ENCODE measurements at regions not wholly inside any gene's neighbourhood (a gene's known extent, or its start where the extent isn't known, plus 50 kb on each side); places are given as distances from the start of the nearest gene placed in this dataset.

DNA sequence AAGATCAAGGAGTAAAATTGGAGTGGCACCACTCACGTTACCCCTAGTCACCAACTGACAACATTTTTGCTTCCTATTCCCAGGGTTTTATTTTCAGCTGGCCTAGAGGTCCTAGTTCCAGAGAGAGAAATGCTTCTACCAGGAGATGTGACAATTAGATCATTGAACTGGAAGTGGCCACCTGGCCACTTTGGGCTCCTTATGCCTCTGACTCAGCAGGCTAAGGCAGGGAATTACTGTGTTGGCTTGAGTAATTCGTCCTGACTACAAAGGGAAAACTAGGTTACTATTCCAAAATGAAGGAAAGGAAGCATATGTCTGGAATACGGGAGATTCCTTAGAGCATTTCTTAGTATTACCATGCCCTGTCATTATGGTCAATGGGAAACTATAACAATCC lies 831.6 kb upstream of the NDST4 start:
- DNase-seq (ENCODE audit: low read depth): no peak
- TF ChIP-seq, protein P1, sequence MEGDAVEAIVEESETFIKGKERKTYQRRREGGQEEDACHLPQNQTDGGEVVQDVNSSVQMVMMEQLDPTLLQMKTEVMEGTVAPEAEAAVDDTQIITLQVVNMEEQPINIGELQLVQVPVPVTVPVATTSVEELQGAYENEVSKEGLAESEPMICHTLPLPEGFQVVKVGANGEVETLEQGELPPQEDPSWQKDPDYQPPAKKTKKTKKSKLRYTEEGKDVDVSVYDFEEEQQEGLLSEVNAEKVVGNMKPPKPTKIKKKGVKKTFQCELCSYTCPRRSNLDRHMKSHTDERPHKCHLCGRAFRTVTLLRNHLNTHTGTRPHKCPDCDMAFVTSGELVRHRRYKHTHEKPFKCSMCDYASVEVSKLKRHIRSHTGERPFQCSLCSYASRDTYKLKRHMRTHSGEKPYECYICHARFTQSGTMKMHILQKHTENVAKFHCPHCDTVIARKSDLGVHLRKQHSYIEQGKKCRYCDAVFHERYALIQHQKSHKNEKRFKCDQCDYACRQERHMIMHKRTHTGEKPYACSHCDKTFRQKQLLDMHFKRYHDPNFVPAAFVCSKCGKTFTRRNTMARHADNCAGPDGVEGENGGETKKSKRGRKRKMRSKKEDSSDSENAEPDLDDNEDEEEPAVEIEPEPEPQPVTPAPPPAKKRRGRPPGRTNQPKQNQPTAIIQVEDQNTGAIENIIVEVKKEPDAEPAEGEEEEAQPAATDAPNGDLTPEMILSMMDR (conservative IDR thresholded peaks at IDR 0.05; ENCODE audit: low read depth, low read length): no peak

DNA sequence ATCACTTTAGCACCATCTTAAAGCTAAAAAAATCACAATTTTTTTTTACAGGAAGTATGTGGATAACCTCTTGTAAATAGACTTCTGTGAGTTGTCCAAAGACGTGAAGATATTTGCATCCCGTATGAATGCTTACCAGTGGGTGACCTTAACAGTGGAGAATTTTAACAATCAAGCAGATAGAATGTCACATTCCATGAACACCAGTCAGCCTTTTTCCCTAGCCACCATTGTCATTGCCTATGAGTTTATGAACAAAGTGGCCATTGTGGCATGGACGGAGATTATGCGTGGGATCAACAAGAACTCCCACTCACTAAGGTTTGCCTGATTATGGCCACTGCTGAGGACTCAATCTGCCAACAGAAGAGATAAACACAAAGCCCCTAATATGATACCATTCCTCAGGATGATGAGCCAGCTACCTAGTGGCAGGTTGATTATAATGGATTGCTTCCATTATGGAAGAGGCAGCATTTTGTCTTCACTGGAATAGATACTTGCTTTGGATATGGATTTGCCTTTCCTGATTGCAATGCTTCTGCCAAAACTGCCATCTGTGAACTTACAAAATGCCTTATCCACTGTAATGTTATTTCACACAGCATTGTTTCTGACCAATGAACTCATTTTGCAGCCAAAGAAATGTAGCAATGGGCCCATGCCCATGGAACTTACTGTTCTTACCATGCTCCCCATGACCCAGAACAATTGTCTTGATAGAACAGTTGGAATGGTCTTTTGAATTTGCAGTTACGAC lies 830.9 kb upstream of the NDST4 start:
- TF ChIP-seq, protein P1 (conservative IDR thresholded peaks at IDR 0.05; ENCODE audit: low read depth, low read length): no peak
- no peak for DNase-seq (ENCODE audit: low read depth)
- no peak overlapping the region for H3K4me3 ChIP-seq (ENCODE audit: low read depth, low read length)

More for the DNA sequence above, 831.6 kb upstream of the NDST4 start:
- no peak overlapping the region for H3K4me3 ChIP-seq (ENCODE audit: low read depth, low read length)

DNA sequence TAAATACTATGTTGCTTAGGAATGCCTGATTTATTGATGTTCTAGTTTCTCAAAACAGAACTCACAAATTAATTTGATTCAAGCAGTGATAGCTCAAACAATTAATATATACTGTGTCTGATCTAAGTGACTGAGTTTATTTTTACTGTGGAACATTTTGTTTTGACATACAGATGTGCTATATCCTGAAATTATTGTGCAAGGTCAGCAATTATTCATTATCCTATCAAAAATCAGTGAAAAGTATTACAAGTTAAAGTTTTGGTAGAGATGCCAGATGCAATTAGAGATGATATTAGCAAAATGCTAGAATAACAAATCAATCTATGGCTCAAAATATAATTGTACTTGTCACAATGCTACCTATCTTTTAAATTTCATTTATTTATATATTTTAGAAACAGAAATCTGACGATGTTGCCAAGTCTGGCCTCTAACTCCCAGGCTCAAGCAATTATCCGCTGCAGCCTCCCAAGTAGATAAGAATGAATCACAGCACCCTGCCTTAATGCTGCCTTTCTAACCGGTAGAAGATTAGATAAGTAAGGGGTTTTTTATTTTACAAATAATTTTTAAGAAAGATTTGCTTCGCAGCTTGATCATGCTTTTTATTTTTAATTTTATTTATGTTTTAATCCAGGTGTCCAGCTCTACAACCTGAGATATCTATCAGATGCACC lies 825.5 kb upstream of the NDST4 start:
- no peak for DNase-seq (ENCODE audit: low read depth)
- TF ChIP-seq, protein P1 (conservative IDR thresholded peaks at IDR 0.05; ENCODE audit: low read depth, low read length): no peak
- no peak overlapping the region for H3K4me3 ChIP-seq (ENCODE audit: low read depth, low read length)

DNA sequence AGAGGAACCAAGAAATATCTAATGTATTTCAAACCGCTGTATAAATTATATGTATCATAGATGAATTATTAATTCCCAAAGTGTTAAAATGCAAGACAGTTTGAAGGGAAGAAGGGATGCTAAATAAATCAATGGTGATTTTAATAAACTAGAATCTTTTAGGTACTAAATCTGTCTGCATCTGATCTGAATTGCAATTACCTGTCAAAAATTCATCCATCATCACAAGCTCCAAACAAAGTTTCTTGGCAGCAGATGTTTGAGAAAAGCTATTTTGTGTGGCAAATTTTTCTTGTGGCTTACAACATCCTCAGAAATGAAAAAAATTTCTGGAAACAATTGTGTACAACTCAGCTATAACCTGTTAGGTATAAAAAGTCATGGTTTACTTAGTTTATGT lies 816.0 kb upstream of the NDST4 start:
- no peak for DNase-seq (ENCODE audit: low read depth)
- H3K4me3 ChIP-seq (ENCODE audit: low read depth, low read length): no peak overlapping the region
- TF ChIP-seq, protein P1 (conservative IDR thresholded peaks at IDR 0.05; ENCODE audit: low read depth, low read length): no peak

DNA sequence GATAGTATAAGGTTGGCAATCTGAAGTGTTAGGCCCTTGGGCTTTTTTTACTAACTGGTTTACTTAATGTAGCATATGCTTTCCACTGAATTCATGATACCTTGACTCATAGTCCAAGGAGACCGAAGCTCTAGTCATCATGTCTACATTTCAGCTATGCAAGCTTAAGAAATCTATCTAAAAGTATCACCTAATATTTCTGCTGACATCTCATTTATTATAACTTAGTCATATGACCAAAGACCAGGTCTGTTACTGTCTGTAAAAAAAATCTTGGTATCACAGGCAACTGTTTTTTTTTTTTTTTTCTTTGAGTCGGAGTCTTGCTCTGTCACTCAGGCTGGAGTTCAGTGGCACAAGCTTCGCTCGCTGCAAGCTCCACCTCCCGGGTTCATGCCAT lies 814.0 kb upstream of the NDST4 start:
- DNase-seq (ENCODE audit: low read depth): no peak
- TF ChIP-seq, protein P1 (conservative IDR thresholded peaks at IDR 0.05; ENCODE audit: low read depth, low read length): no peak

DNA sequence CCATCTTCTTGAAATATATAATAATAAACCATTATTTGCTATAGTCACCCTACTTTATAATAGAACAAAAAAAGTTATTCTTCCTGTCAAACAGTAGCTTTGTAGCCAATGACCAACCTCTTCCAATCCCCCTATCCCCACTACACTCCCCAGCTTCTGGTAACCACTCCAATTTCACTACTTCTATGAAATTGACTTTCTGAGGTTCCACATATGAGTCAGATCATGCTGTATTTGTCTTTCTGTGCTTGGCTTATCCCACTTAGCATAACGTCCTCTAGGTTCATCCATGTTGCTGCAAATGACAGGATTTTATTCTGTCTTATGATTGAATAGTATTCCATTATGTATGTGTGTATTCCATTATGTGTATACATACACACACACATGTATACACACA lies 809.7 kb upstream of the NDST4 start:
- no peak for DNase-seq (ENCODE audit: low read depth)
- no peak overlapping the region for H3K4me3 ChIP-seq (ENCODE audit: low read depth, low read length)
- TF ChIP-seq, protein P1 (conservative IDR thresholded peaks at IDR 0.05; ENCODE audit: low read depth, low read length): no peak

More for the DNA sequence above, 814.0 kb upstream of the NDST4 start:
- no peak overlapping the region for H3K4me3 ChIP-seq (ENCODE audit: low read depth, low read length)
